ENCODE measurements at regions not wholly inside any gene's neighbourhood (a gene's known extent, or its start where the extent isn't known, plus 50 kb on each side); places are given as distances from the start of the nearest gene placed in this dataset.

- no peak overlapping the region for H2BK15ac ChIP-seq (ENCODE audit: low read depth, low read length)
- H3K27me3 ChIP-seq (ENCODE audit: insufficient read depth, low read length) = no peaks in the 10 kb centered on the region
- H3K27ac Mint-ChIP-seq = no peak overlapping the region; a peak in 1 of 7 replicates
- no peak overlapping the region for H3K4ac ChIP-seq (ENCODE audit: low read depth, low read length)
- H3K4me2 ChIP-seq (ENCODE audit: insufficient read depth, insufficient read length, low read length) = no peak overlapping the region
- no peak overlapping the region for H2AFZ ChIP-seq (ENCODE audit: low read length)
- no peak overlapping the region for H2BK120ac ChIP-seq (ENCODE audit: low read depth, low read length, poor library complexity, severe bottlenecking)
- no peak overlapping the region for H4K5ac ChIP-seq (ENCODE audit: insufficient read length, low read depth, low read length)
- no peak overlapping the region for H3K23ac ChIP-seq (ENCODE audit: insufficient read length, low read depth, low read length)
- peaks cover 2 to 17% (median 11%) of the 10 kb centered on the region in 3 experiments; a peak in 5 of 7 replicates for H3K36me3 Mint-ChIP-seq (ENCODE audit: insufficient read depth in 1 of 3, low read depth in 3 of 3)
- H3K9me3 Mint-ChIP-seq = peaks cover 13 to 19% of the 10 kb centered on the region in 2 experiments; a peak in 4 of 5 replicates
- TF ChIP-seq CTCF (conservative IDR thresholded peaks at IDR 0.05) = no peak
- H3K79me2 ChIP-seq (ENCODE audit: insufficient read depth, low read length) = no peaks in the 10 kb centered on the region
- no peak overlapping the region for H2BK20ac ChIP-seq (ENCODE audit: low read depth, low read length, poor library complexity, severe bottlenecking)
- H3K18ac ChIP-seq (ENCODE audit: insufficient read length, low read depth, low read length) = no peak overlapping the region
- no peaks in the 10 kb centered on the region for H3K9me3 ChIP-seq (ENCODE audit: control insufficient read depth, low read depth, low read length)
- H3K27me3 Mint-ChIP-seq (ENCODE audit: low read depth) = peaks cover 2% of the 10 kb centered on the region; the same call in 1 of the 2 replicates
- H3K23me2 ChIP-seq (ENCODE audit: insufficient read length, low read depth, low read length, poor library complexity, severe bottlenecking) = no peaks in the 10 kb centered on the region
- no peaks in the 10 kb centered on the region for H4K20me1 ChIP-seq (ENCODE audit: control insufficient read depth, insufficient read depth, insufficient read length)
- H3K56ac ChIP-seq (ENCODE audit: insufficient read length, low read depth, low read length) = no peak overlapping the region
- H4K91ac ChIP-seq (ENCODE audit: insufficient read length, low read depth, low read length) = no peak overlapping the region
- H3K4me1 Mint-ChIP-seq = peaks cover 16 to 18% of the 10 kb centered on the region in 2 experiments
- no peak overlapping the region for H3K4me3 Mint-ChIP-seq
- no CpG with 5 or more reads among the region's 7 CpGs for WGBS (ENCODE audit: extremely low coverage, insufficient read length, low lambda C conversion rate)
- no peak overlapping the region for H2AK5ac ChIP-seq (ENCODE audit: insufficient read length, low read length)
- no peak overlapping the region for H2BK12ac ChIP-seq (ENCODE audit: insufficient read length, low read depth, low read length)
- no peak overlapping the region for H2BK5ac ChIP-seq (ENCODE audit: insufficient read length, low read length)
- no peak overlapping the region for H4K8ac ChIP-seq (replicated peaks; ENCODE audit: insufficient read length, low read depth, low read length)
- H3K27ac ChIP-seq (ENCODE audit: insufficient read length, low read depth, low read length) = no peak overlapping the region
- peaks cover 2% of the 10 kb centered on the region; the same call in 1 of the 2 replicates for H3K4me1 ChIP-seq (ENCODE audit: insufficient read depth, low read length)
- no peak overlapping the region; the same call in 1 of the 2 replicates for H3K14ac ChIP-seq (ENCODE audit: insufficient read depth, low read length)
- no peak overlapping the region for H3T11ph ChIP-seq (ENCODE audit: low read length)
- no peaks in the 10 kb centered on the region for H3K79me1 ChIP-seq (ENCODE audit: insufficient read depth, low read depth, low read length, poor library complexity, severe bottlenecking)
- DNase-seq = no peak
- H3K9ac ChIP-seq (ENCODE audit: extremely low read depth, insufficient read length, low read length) = no peak overlapping the region
Measured at GRCh38 chr6:25057111-25057905, 121.5 kb upstream of the RIPOR2 start.

All from H9 (cell line).